HG03432 (cell line): ENCODE measurements at regions not wholly inside any gene's neighbourhood (a gene's known extent, or its start where the extent isn't known, plus 50 kb on each side); places are given as distances from the start of the nearest gene placed in this dataset.
A peak's percentile ranks its signal among the peaks of the same experiment; 100 is the strongest.

Source experiments
- ATAC-seq: cut with Tn5 transposase; IDR thresholded peaks from one replicate; pipeline ENCODE4 v1.9.1; 2021; ENCODE audit warnings: mild to moderate bottlenecking, moderate library complexity; ENCODE audit not compliant: unreplicated experiment

GRCh38 chr2:150569761-150570160, 82.3 kb upstream of the RND3 start:
- no peak for ATAC-seq

- ATAC-seq, result no peak
Measured at GRCh38 chr2:150567771-150568301, 80.4 kb upstream of the RND3 start.

- ATAC-seq, result no peak
Measured at GRCh38 chr2:150566289-150566688, 78.8 kb upstream of the RND3 start.

- no peak for ATAC-seq
Measured at GRCh38 chr2:150561076-150561475, 73.6 kb upstream of the RND3 start.

GRCh38 chr2:150557020-150557600, 69.6 kb upstream of the RND3 start:
- no peak for ATAC-seq

GRCh38 chr2:150555611-150556356, 68.3 kb upstream of the RND3 start:
- no peak for ATAC-seq

- no peak for ATAC-seq
Measured at GRCh38 chr2:150554046-150554445, 66.6 kb upstream of the RND3 start.

GRCh38 chr2:150552041-150552820, 64.8 kb upstream of the RND3 start:
- no peak for ATAC-seq

- no peak for ATAC-seq
Measured at GRCh38 chr2:150549381-150549780, 61.9 kb upstream of the RND3 start.

GRCh38 chr2:150548527-150548926, 61.1 kb upstream of the RND3 start:
- peak; percentile 53 for ATAC-seq

GRCh38 chr2:150545916-150546315, 58.4 kb upstream of the RND3 start:
- no peak for ATAC-seq

GRCh38 chr2:150544731-150545130, 57.3 kb upstream of the RND3 start:
- ATAC-seq, result no peak

GRCh38 chr2:150542692-150543091, 55.2 kb upstream of the RND3 start:
- ATAC-seq, result no peak

GRCh38 chr2:150542172-150542571, 54.7 kb upstream of the RND3 start:
- no peak for ATAC-seq

GRCh38 chr2:150538651-150539201, 51.3 kb upstream of the RND3 start:
- no peak for ATAC-seq
